GM18517 (cell line): ENCODE measurements at regions not wholly inside any gene's neighbourhood (a gene's known extent, or its start where the extent isn't known, plus 50 kb on each side); places are given as distances from the start of the nearest gene placed in this dataset.

ENCODE experiments used
- ATAC-seq: cut with Tn5 transposase; IDR thresholded peaks from one replicate; pipeline ENCODE4 v1.9.1; 2021; ENCODE audit warnings: mild to moderate bottlenecking, moderate library complexity; ENCODE audit not compliant: unreplicated experiment

DNA sequence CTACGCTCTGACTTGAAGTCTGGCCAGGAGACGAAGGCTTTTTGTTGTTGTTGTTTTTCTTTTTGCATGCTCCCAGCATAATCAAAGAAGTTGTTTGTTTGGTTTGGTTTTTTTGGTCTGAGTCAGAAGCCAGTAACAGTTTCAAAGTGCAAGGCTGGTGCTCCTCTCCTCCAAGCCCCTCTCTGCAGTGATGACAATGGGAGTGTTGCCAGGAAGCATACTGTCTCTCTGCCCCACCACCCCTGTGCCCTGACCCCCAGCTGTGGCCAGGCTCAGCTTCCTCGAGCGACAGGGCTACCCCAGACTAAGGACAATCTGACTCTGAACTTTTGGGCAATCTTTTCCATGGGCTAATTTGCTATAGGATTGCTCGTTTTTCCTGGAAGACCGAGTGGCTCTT lies 173.8 kb upstream of the PITX1 start:
- no peak for ATAC-seq

- ATAC-seq: no peak
Observed at GRCh38 chr5:135206862-135207261, 172.8 kb upstream of the PITX1 start.

GRCh38 chr5:135205632-135206349 lies 171.8 kb upstream of the PITX1 start:
- no peak for ATAC-seq

DNA sequence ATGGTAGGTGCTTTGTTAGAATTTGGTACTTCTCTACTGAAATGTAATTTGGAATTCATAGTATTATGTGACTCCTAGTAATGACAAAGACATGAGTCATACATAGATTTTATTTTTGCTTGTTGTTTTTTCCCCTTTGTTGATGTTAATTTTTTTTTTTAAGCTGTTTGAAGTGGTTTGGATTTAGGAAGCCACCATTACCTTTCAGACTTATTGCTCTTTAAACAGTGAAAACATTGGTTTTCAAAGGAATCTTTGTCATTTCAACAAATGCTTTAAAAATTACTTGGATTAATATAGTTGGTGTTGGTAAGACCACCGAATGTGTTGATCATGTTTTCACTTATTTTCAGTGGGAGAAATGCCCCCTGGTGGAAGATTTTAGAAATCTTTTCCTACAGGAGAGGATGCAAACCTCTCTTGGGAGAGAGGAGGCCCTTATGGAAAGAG lies 170.1 kb upstream of the PITX1 start:
- ATAC-seq: no peak

- ATAC-seq: no peak
Observed at GRCh38 chr5:135203593-135204036, 169.6 kb upstream of the PITX1 start.

DNA sequence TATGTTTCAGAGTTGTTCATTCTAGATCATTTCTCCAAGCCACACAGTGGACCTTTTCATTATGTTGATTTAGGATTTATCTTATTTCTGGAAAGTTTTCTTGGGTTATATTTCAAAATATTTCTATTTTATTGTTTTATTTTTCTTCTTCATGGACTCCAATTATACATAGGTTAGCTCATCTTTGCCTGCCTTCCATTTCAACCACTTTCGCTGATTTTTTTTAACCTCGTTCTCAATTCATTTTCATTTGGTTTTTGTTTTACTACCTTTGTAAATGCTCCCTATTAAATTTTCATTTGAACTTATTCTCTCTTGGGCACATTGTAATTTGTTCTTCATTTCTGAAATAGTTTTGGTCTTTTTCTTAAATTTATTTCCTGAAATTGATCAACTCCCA lies 169.0 kb upstream of the PITX1 start:
- no peak for ATAC-seq

GRCh38 chr5:135199919-135200318 lies 165.9 kb upstream of the PITX1 start:
- no peak for ATAC-seq

GRCh38 chr5:135196483-135196882 lies 162.5 kb upstream of the PITX1 start:
- no peak for ATAC-seq

GRCh38 chr5:135195270-135195608 lies 161.2 kb upstream of the PITX1 start:
- ATAC-seq: no peak

DNA sequence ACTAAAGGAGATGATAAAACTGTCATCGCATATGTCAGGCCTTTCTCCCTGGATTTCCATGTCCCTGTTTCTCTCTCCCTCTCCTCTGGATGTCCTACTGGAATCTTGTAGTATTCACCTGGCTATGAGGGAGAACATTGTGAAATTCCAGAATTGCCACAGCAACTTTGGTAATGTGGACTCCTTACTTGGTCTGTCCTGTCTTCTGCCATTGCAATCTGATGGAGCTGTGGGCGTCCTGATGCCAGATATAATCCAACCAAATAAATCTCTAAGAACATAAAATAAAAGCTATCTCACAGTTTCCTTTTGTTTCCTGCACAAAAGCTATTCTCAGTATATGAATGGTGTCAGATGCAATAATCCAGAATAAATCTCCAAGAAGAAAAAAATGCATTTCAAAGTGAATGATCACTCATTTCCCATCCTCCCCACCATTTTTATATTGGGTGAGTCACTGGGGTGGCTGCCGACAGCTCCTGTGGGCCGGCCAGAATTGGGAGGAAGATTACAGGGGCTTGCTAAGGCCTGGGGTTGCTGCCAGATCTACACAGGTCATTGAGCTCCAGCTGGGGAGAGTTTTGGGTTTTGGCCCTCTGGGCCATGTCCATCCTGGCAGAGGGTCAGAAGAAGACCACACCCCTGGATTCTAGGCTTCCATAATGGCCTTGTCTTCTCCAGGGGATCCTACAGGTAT lies 160.7 kb upstream of the PITX1 start:
- no peak for ATAC-seq

GRCh38 chr5:135194126-135194488 lies 160.1 kb upstream of the PITX1 start:
- ATAC-seq: no peak

DNA sequence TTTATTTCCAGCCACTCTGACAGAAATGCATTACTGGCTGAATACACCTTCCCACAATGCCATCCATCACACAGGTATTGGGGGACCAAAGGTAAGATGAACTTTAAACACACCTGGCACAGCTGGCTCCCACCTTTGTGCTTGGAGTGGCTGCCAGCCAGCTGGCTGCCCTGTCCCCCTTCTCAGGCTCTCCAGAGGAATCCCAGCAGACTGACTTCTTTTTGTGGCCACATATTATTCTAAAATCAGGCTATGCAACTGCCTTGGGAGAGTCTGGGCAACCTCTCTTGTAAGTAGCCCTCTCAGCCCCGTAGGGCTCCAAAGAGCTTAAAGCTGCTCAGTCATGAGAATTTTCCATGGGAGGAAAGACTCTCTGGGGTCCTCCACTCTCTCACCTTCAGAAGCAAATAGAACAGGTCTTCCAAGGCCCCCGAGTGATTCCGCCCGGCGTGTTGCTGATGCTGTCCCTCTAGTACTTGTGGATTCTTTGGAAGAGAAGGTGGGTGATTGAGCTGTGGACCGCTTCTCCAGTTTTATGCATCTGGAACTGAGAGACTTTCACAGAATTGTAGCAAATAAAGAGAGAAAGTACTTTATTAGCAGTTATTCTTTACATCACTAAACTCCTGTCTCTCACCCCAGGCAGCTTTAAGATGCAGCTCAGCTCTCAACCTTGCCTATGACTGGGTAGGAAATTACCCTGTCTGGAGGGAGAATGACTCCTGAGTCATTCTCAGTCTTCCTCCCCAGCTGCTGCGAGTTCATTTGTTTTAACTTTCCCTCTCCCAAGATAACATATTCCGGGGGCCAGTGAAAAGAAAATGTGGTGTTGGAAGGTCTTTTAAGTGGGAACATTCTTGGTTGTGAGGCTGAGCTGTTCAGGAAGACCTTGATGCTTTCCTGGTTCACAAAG lies 159.4 kb upstream of the PITX1 start:
- no peak for ATAC-seq

DNA sequence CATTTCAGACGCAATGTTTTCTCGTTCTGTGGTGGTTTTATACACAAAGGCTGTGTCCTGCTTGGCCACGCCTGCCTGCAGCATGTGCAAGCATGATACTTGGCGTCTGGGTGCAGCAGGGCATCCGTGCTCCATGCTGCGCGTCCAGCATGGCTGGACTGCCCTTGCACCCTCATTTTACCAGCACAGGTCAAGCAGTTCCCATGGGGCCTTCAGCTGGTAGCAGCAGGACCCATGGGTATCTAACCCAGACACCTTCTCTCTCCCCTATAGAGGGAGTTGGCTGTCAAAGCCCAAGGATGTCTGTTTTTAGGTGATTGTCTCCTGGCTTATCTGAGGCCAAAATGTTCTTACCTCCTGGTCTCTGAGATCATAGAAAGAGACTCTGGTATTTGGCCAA lies 158.3 kb upstream of the PITX1 start:
- ATAC-seq: no peak

DNA sequence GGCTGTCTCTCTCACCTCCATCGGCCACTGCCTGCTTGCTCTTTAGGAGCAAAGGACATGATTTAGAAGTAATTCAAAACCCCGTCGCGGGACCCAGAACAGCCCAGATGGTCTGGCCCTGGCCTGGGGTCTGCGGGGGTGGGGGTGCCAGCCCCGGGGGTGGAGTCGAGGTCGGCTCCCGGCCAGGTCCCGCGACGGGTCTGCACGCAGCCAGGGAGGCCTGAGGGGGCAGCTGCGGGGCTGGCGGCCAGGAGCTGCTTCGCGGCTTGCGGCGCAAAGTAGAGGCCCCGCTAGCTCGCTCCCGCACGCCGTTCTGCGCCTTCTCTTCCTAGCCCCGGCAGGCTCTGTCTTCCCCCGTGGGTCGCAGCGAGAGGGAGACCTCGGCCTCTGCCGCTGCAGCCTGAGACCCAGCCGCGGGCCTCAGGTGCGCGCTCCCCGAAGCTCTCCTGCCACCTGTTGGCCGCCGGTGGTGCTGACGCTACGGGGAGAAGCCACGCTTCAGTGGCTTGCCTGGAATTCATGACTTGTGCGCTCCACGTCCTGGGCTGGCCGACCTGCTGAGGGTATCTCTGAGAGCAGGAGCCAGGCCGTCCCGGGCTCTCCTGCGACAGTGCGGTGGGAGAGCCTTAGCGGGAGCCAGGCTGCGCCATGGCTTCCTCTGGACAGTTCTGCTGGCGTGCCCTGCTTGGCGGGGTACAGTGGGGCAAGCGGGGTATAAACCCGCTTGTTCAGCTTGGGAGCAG lies 157.2 kb upstream of the PITX1 start:
- ATAC-seq: peak; percentile 59

DNA sequence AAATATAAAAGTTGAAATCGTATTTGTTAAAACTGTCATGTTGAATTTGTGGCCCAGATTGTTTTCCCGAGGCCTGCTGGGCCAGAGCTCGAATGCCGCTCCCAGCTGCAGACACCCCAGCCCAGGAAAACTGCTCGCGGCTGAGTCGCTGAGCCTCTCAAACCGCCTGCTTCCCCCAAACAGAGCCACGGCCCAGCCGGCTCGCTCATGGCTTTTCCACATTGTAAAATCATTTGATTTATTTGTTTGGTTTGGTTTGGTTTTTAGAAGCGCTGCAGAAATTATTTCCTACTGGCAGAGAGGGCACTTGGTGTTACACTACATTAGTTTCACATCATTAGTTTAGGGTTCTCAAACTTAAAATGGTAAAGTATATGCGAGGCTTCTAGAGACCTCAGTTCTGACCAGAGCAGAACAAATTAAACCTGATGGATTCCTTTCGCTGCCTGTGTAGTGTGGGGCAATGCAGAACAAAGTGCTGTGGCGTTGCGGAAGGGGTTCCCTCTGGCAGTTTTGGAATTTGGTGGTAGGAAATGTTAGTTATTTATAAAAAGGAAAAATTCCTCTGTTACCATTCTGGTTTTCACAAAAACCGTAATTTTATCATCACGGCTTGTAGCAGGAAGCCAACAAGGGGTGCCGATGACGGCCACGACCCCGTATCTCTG lies 156.5 kb upstream of the PITX1 start:
- ATAC-seq: no peak

DNA sequence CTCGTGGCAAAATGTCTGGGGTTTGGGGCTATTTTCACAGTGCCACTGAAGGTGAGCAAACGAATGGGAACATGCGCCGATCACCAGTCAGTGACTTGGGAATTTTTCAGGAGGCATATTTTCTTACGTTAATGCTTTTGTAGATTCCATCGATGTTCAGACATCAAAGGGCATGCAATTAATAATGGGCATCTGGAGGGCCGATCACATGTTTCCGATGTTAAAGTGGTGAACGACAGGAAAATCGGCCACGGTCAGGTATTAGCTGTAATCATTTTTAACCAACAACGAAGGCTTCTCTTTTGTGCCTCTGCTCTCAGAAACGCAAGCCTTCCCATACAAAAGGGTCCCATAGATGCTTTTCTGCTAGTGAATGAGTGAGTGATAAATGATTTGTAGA lies 155.0 kb upstream of the PITX1 start:
- ATAC-seq: no peak

- no peak for ATAC-seq
Observed at GRCh38 chr5:135188233-135188914, 154.3 kb upstream of the PITX1 start.

- no peak for ATAC-seq
Observed at GRCh38 chr5:135186662-135187522, 152.9 kb upstream of the PITX1 start.

DNA sequence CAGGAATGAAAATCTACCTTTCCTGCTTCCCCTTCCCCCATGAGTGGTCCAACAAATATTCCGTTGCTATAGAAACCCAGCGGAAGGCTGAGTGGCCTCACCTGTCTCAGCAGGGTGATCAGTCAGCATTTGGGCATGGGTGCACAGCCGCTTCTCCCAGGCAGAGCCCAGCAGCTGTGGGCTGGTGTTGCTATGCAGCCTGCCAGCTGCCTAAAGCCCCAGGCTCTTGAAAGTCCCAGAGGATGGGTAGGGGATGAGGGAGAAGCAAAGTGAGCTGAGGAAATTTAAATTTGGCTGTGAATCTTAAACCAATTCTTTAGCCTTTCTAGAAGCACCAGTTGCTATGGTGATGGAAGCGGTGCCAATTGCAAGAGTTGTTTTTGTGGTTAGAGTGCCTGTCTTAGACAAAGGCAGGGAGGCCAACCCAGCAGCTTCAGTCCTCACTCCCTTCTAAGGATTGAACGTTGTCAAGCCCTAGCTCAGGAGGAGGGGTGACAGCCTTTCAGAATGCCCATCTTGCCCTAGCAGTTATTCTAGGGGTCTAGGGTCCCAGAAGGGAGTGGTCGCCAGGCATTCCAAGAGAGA lies 151.5 kb upstream of the PITX1 start:
- no peak for ATAC-seq
